ENCODE measurements at regions not wholly inside any gene's neighbourhood (a gene's known extent, or its start where the extent isn't known, plus 50 kb on each side); places are given as distances from the start of the nearest gene placed in this dataset.
"Not testable (repeated sequence)": the region's sequence is repeated elsewhere in the genome, so short reads cannot be mapped to it uniquely, and the experiment has no call there.

- TF ChIP-seq ZNF449 (tag by site-specific recombination; IDR thresholded peaks at IDR 0.05) (no peak), ZNF433 (tag by site-specific recombination; IDR thresholded peaks at IDR 0.05; ENCODE audit: low read depth) (no peak), ZNF24 (tag by site-specific recombination; IDR thresholded peaks at IDR 0.05) (no peak), ZNF610 (tag by site-specific recombination; IDR thresholded peaks at IDR 0.05; ENCODE audit: borderline replicate concordance) (no peak), EGR2 (tag by site-specific recombination; IDR thresholded peaks at IDR 0.05; ENCODE audit: low read depth) (no peak), ZNF248 (tag by site-specific recombination; IDR thresholded peaks at IDR 0.05) (no peak), ZNF211 (tag by site-specific recombination; IDR thresholded peaks at IDR 0.05; ENCODE audit: low read depth) (no peak), ZNF571 (tag by site-specific recombination; IDR thresholded peaks at IDR 0.05) (no peak), ZNF175 (tag by site-specific recombination; IDR thresholded peaks at IDR 0.05) (no peak), PRDM2 (tag by site-specific recombination; IDR thresholded peaks at IDR 0.05; ENCODE audit: borderline replicate concordance) (no peak), REST (tag by site-specific recombination; IDR thresholded peaks at IDR 0.05) (no peak), ZSCAN23 (tag by site-specific recombination; IDR thresholded peaks at IDR 0.05) (no peak), SCRT2 (tag by site-specific recombination; IDR thresholded peaks at IDR 0.05) (no peak), ZSCAN30 (tag by site-specific recombination; IDR thresholded peaks at IDR 0.05) (no peak), IKZF3 (tag by site-specific recombination; IDR thresholded peaks at IDR 0.05) (no peak)
- Histone ChIP-seq H3K4me1 (ENCODE audit: control insufficient read depth, insufficient read depth, low read length) (no peaks in the 10 kb centered on the region), H3K9me3 (ENCODE audit: control insufficient read depth, insufficient read depth, low read depth, low read length) (no peaks in the 10 kb centered on the region), H3K36me3 (ENCODE audit: control insufficient read depth in 2 of 2, insufficient read depth in 1 of 2, low read length in 2 of 2) (no peaks in the 10 kb centered on the region), H3K27ac (ENCODE audit: extremely low read depth, low read depth, low read length) (no peak overlapping the region), H3K4me3 (ENCODE audit: low read depth, low read length) (no peak overlapping the region)
- POLR2A ChIA-PET, result no interaction called here
- CTCF ChIA-PET, result interaction anchor here (0.6 kb wide), 1 partner anchor 338 kb away, joined by 3 read pairs; no protein-coding TSS in a partner anchor
Observed at GRCh38 chr13:81148822-81149221, 807.9 kb upstream of the SPRY2 start.

GRCh38 chr13:81146576-81146975 is 805.6 kb upstream of the SPRY2 start:
- H3K4me1 ChIP-seq (ENCODE audit: control insufficient read depth, insufficient read depth, low read length); H3K4me3 ChIP-seq (ENCODE audit: low read depth, low read length); H3K36me3 ChIP-seq (ENCODE audit: control insufficient read depth in 2 of 2, insufficient read depth in 1 of 2, low read length in 2 of 2); H3K9me3 ChIP-seq (ENCODE audit: control insufficient read depth, insufficient read depth, low read depth, low read length); POLR2A ChIA-PET; H3K27ac ChIP-seq (ENCODE audit: extremely low read depth, low read depth, low read length): not testable (repeated sequence)
- CTCF ChIA-PET, result interaction anchor here (0.7 kb wide), 1 partner anchor 19 kb away, joined by 3 read pairs; no protein-coding TSS in a partner anchor
